HG03558 (cell line): ENCODE measurements at regions not wholly inside any gene's neighbourhood (a gene's known extent, or its start where the extent isn't known, plus 50 kb on each side); places are given as distances from the start of the nearest gene placed in this dataset.
"Not testable (repeated sequence)": the region's sequence is repeated elsewhere in the genome, so short reads cannot be mapped to it uniquely, and the experiment has no call there.

Source experiments
- ATAC-seq: cut with Tn5 transposase; IDR thresholded peaks from one replicate; pipeline ENCODE4 v1.9.1; 2021; ENCODE audit warnings: moderate number of reproducible peaks; ENCODE audit not compliant: unreplicated experiment; ENCODE audit errors: extremely low read depth

GRCh38 chr12:83468988-83469908 lies 782.5 kb downstream of the TMTC2 start:
- no peak for ATAC-seq

- no peak for ATAC-seq
Observed at GRCh38 chr12:83465632-83466031, 778.9 kb downstream of the TMTC2 start.

GRCh38 chr12:83462419-83462818 lies 775.7 kb downstream of the TMTC2 start:
- no peak for ATAC-seq

GRCh38 chr12:83461336-83461935 lies 774.7 kb downstream of the TMTC2 start:
- ATAC-seq, result no peak

GRCh38 chr12:83451189-83451588 lies 764.5 kb downstream of the TMTC2 start:
- ATAC-seq, result no peak

- ATAC-seq, result no peak
Observed at GRCh38 chr12:83434600-83434999, 747.9 kb downstream of the TMTC2 start.

- ATAC-seq, result no peak
Observed at GRCh38 chr12:83432176-83432719, 745.5 kb downstream of the TMTC2 start.

GRCh38 chr12:83427586-83428136 lies 741.0 kb downstream of the TMTC2 start:
- not testable (repeated sequence) for ATAC-seq

GRCh38 chr12:83414981-83415380 lies 728.3 kb downstream of the TMTC2 start:
- ATAC-seq, result no peak

GRCh38 chr12:83408851-83409250 lies 722.1 kb downstream of the TMTC2 start:
- no peak for ATAC-seq

- ATAC-seq, result no peak
Observed at GRCh38 chr12:83408146-83408545, 721.4 kb downstream of the TMTC2 start.

GRCh38 chr12:83404521-83404920 lies 717.8 kb downstream of the TMTC2 start:
- no peak for ATAC-seq

- no peak for ATAC-seq
Observed at GRCh38 chr12:83390186-83390585, 703.5 kb downstream of the TMTC2 start.

GRCh38 chr12:83389237-83389996 lies 702.7 kb downstream of the TMTC2 start:
- ATAC-seq, result no peak

GRCh38 chr12:83388551-83388950 lies 701.8 kb downstream of the TMTC2 start:
- no peak for ATAC-seq

- no peak for ATAC-seq
Observed at GRCh38 chr12:83386527-83387264, 700.0 kb downstream of the TMTC2 start.

GRCh38 chr12:83378186-83378727 lies 691.6 kb downstream of the TMTC2 start:
- ATAC-seq, result no peak

GRCh38 chr12:83365317-83365716 lies 678.6 kb downstream of the TMTC2 start:
- no peak for ATAC-seq

GRCh38 chr12:83361475-83361874 lies 674.8 kb downstream of the TMTC2 start:
- ATAC-seq, result no peak
